Transverse colon (tissue), 4 donors: ENCODE measurements at regions not wholly inside any gene's neighbourhood (a gene's known extent, or its start where the extent isn't known, plus 50 kb on each side); places are given as distances from the start of the nearest gene placed in this dataset.

ENCODE experiments used
- DNase-seq: peaks from one replicate; pipeline ENCODE4 v3.0.0-alpha.2; 2019
- H3K27ac ChIP-seq, 4 donors: fragments of 200-600 bp; sonication (generic); 2 replicates each; pipeline ENCODE4 v1.5.1; 2016 to 2018; ENCODE audit warnings: inconsistent platforms in 4 of 4
- H3K27me3 ChIP-seq: fragments of 200-600 bp; sonication (generic); 2 replicates; pipeline ENCODE4 v1.5.1; 2017; ENCODE audit warnings: inconsistent platforms
- H3K36me3 ChIP-seq, 4 donors: fragments of 200-600 bp; sonication (generic); 2 replicates each; pipeline ENCODE4 v1.5.1; 2017 to 2019; ENCODE audit warnings: inconsistent platforms in 4 of 4
- H3K4me1 ChIP-seq, 4 donors: fragments of 200-600 bp; sonication (generic); 2 replicates each; pipeline ENCODE4 v1.5.1; 2017 to 2020; ENCODE audit warnings: inconsistent platforms in 4 of 4
- H3K4me3 ChIP-seq, 4 donors: fragments of 200-600 bp; sonication (generic); 1 replicate in 1 of 4; 2 replicates in 3 of 4; pipeline versions ENCODE4 v1.5.1 to v1.6.1; 2017 to 2019; ENCODE audit warnings: inconsistent platforms in 4 of 4
- H3K9me3 ChIP-seq, 2 donors: fragments of 200-600 bp; sonication (generic); 2 replicates each; pipeline ENCODE4 v1.5.1; 2017 to 2019; ENCODE audit warnings: inconsistent platforms in 2 of 2
- EP300 ChIP-seq: sonication (generic); formaldehyde crosslinking; IDR thresholded peaks from one replicate; pipeline ENCODE4 v1.6.1; 2017; ENCODE audit warnings: antibody characterized with exemption, low read depth
- POLR2A ChIP-seq: fragments of 450-650 bp; IDR thresholded peaks from one replicate; pipeline ENCODE4 v1.6.1; 2016; ENCODE audit warnings: antibody characterized with exemption, mild to moderate bottlenecking, moderate library complexity
- POLR2AphosphoS5 ChIP-seq, 3 donors: sonication (generic); formaldehyde crosslinking; IDR thresholded peaks; one replicate each; pipeline ENCODE4 v1.6.1; 2016; ENCODE audit warnings: antibody characterized with exemption in 3 of 3
- WGBS, 2 donors: methylation state at CpG; one replicate each; pipeline ENCODE4 v1.1.5; 2018; ENCODE audit warnings: low coverage in 1 of 2; 5-methylcytosine and 5-hydroxymethylcytosine counted together
- in situ Hi-C, 4 donors: fragments of 200-750 bp; cut with MboI; loops; one replicate each; pipeline versions ENCODE4 v1.15.0 to v1.15.1; 2017; ENCODE audit warnings: low sequenced_read_pairs in 3 of 4, low pct_ligation_motif_present in 1 of 4, low pct_unique_long_range_greater_than_20kb in 1 of 4
- intact Hi-C: fragments of 100-400 bp; cut with DNase I; formaldehyde crosslinking; loops from one replicate; pipeline ENCODE4 v1.15.1; 2023; ENCODE audit warnings: low total_unique reads
- TF ChIP-seq, protein P1 (sequence below), 5 experiments: fragments of 200-600 bp in 3 of 5; fragments of 450-650 bp in 2 of 5; sonication (generic) in 3 of 5; IDR thresholded peaks; 1 replicate in 2 of 5; 2 replicates in 3 of 5; pipeline ENCODE4 v1.5.1; 2016 to 2017; ENCODE audit warnings: antibody characterized with exemption in 5 of 5, inconsistent platforms in 3 of 5, mild to moderate bottlenecking in 2 of 5, moderate library complexity in 1 of 5

DNA sequence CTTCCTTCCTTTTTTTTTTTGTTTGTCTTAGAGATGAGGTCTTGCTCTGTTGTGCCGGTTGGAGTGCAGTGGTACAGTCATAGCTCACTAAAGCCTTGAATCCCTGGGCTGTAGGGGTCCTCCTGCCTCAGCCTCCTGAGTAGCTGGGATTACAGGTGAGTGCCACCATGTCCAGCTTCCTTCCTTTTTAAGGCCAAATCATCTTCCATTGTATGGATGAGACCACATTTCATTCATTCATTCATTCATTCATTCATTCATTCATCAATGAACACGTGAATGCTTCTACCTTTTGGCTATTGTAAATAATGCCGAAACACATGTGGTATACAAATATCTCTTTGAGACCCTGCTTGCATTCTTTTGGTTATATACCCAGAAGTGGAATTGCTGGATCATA lies 60.0 kb upstream of the BAIAP2L1 start:
- Histone ChIP-seq H3K4me3 (no peak overlapping the region), H3K27ac (no peak overlapping the region), H3K4me1 (no peaks in the 10 kb centered on the region), H3K9me3 (no peaks in the 10 kb centered on the region), H3K27me3 (no peaks in the 10 kb centered on the region), H3K36me3 (no peaks in the 10 kb centered on the region)
- no peak for TF ChIP-seq POLR2A
- TF ChIP-seq, protein P1, sequence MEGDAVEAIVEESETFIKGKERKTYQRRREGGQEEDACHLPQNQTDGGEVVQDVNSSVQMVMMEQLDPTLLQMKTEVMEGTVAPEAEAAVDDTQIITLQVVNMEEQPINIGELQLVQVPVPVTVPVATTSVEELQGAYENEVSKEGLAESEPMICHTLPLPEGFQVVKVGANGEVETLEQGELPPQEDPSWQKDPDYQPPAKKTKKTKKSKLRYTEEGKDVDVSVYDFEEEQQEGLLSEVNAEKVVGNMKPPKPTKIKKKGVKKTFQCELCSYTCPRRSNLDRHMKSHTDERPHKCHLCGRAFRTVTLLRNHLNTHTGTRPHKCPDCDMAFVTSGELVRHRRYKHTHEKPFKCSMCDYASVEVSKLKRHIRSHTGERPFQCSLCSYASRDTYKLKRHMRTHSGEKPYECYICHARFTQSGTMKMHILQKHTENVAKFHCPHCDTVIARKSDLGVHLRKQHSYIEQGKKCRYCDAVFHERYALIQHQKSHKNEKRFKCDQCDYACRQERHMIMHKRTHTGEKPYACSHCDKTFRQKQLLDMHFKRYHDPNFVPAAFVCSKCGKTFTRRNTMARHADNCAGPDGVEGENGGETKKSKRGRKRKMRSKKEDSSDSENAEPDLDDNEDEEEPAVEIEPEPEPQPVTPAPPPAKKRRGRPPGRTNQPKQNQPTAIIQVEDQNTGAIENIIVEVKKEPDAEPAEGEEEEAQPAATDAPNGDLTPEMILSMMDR (IDR thresholded peaks at IDR 0.05): no peak
- TF ChIP-seq EP300: no peak
- WGBS, 2 donors: 64 to 83% methylated on average over 1 to 3 of the region's 3 CpGs
- intact Hi-C loops: no loop called here
- no peak for DNase-seq
- in situ Hi-C loops: no loop called here

GRCh38 chr7:98459529-98459928 lies 58.6 kb upstream of the BAIAP2L1 start:
- intact Hi-C loops: no loop called here
- no peaks in the 10 kb centered on the region for H3K4me1 ChIP-seq
- no peaks in the 10 kb centered on the region for H3K27me3 ChIP-seq
- no peak overlapping the region for H3K27ac ChIP-seq
- H3K36me3 ChIP-seq: no peaks in the 10 kb centered on the region
- H3K9me3 ChIP-seq: no peaks in the 10 kb centered on the region
- TF ChIP-seq EP300 (no peak), POLR2A (no peak), POLR2AphosphoS5 (IDR thresholded peaks at IDR 0.05) (no peak)
- TF ChIP-seq, protein P1 (IDR thresholded peaks at IDR 0.05): no peak
- in situ Hi-C loops: no loop called here
- DNase-seq: no peak
- H3K4me3 ChIP-seq: no peak overlapping the region
- 68% methylated on average over 4 of the region's 4 CpGs; no CpG with 5 or more reads in 1 of the 2 donors for WGBS, 2 donors

GRCh38 chr7:98458090-98458875 lies 57.4 kb upstream of the BAIAP2L1 start:
- TF ChIP-seq POLR2AphosphoS5 (IDR thresholded peaks at IDR 0.05): no peak
- TF ChIP-seq, protein P1 (IDR thresholded peaks at IDR 0.05): no peak
- TF ChIP-seq EP300: no peak
- no peak for TF ChIP-seq POLR2A
- WGBS, 2 donors: 73% methylated on average over 16 of the region's 16 CpGs; no CpG with 5 or more reads in 1 of the 2 donors
- intact Hi-C loops (no loop called here), in situ Hi-C loops (no loop called here)
- Histone ChIP-seq H3K4me1 (no peaks in the 10 kb centered on the region), H3K27ac (no peak overlapping the region), H3K27me3 (no peaks in the 10 kb centered on the region), H3K4me3 (no peak overlapping the region), H3K36me3 (no peaks in the 10 kb centered on the region), H3K9me3 (no peaks in the 10 kb centered on the region)
- DNase-seq: no peak

DNA sequence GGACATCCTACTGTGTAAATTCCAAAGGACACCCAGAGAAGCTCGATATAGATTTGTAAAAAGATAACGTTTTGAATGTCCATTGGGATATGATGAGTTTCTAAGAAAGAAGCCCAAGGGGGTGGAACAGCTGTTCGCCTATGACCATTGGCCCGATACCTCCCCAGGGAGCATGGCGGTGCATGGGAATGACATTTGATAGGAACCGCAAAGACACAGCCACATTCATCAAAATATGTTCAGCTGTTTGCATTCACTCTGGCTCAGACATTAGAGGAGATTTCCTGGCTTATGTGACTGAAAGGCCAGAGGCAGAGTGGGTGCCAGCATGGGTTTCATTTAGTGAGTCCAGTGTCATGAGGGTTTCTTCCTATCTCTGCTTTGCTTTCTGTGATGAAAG lies 56.0 kb upstream of the BAIAP2L1 start:
- Histone ChIP-seq H3K4me3 (no peak overlapping the region), H3K36me3 (no peaks in the 10 kb centered on the region), H3K27ac (no peak overlapping the region), H3K9me3 (peaks cover 0 to 5% of the 10 kb centered on the region in 2 donors), H3K27me3 (no peaks in the 10 kb centered on the region), H3K4me1 (no peaks in the 10 kb centered on the region)
- DNase-seq: no peak
- in situ Hi-C loops: no loop called here
- intact Hi-C loops: no loop called here
- WGBS, 2 donors: 76 to 83% methylated on average over 3 to 6 of the region's 6 CpGs
- no peak for TF ChIP-seq POLR2AphosphoS5 (IDR thresholded peaks at IDR 0.05)
- TF ChIP-seq POLR2A: no peak
- TF ChIP-seq, protein P1 (IDR thresholded peaks at IDR 0.05): no peak
- no peak for TF ChIP-seq EP300
